ENCODE measurements at regions not wholly inside any gene's neighbourhood (a gene's known extent, or its start where the extent isn't known, plus 50 kb on each side); places are given as distances from the start of the nearest gene placed in this dataset.

GRCh38 chr2:186085226-186085625 lies 346.6 kb downstream of the FSIP2 start:
- 0% methylated on average over 1 of the region's 1 CpG for WGBS (ENCODE audit: insufficient coverage, low coverage, missing lambda C conversion rate)
- CTCF ChIA-PET (ENCODE audit: low intra/inter-chr PET ratio), result no interaction called here
- no peak for FAIRE-seq

More at GRCh38 chr2:186085226-186085625, 346.6 kb downstream of the FSIP2 start:
- ATAC-seq (no peak), DNase-seq (ENCODE audit: extremely low read depth in 1 of 4, low spot score in 3 of 4) (no peak)
- H3K4me1 ChIP-seq (replicated peaks in 1 of 2; ENCODE audit: control insufficient read depth in 2 of 2, insufficient read depth in 2 of 2, low read length in 2 of 2), result no peaks in the 10 kb centered on the region
- no peaks in the 10 kb centered on the region for H4K20me1 ChIP-seq (replicated peaks; ENCODE audit: control insufficient read depth, insufficient read depth, low read length)
- H3K4me2 ChIP-seq (ENCODE audit: insufficient read depth, low read length), result no peak overlapping the region
- BruUV-seq (replicated peaks), result no TSS peak
- H3K9me3 ChIP-seq (replicated peaks; ENCODE audit: control insufficient read depth, insufficient read depth, low read depth, low read length), result no peaks in the 10 kb centered on the region
- POLR2A ChIA-PET, result no interaction called here
- H3K9me1 ChIP-seq (ENCODE audit: control insufficient read depth, insufficient read depth, low read length), result no peaks in the 10 kb centered on the region
- in situ Hi-C loops (cut with MboI), result no loop called here
- TF ChIP-seq, protein P1, sequence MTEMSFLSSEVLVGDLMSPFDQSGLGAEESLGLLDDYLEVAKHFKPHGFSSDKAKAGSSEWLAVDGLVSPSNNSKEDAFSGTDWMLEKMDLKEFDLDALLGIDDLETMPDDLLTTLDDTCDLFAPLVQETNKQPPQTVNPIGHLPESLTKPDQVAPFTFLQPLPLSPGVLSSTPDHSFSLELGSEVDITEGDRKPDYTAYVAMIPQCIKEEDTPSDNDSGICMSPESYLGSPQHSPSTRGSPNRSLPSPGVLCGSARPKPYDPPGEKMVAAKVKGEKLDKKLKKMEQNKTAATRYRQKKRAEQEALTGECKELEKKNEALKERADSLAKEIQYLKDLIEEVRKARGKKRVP (CRISPR knock-in tag; IDR thresholded peaks at IDR 0.05), result no peak
- TF ChIP-seq KDM2B (CRISPR knock-in tag; IDR thresholded peaks at IDR 0.05) (no peak), ATF1 (CRISPR knock-in tag; IDR thresholded peaks at IDR 0.05) (no peak), ATF1 (tag; IDR thresholded peaks at IDR 0.05) (no peak), RBM14 (IDR thresholded peaks at IDR 0.05; ENCODE audit: borderline replicate concordance, insufficient read depth, low read depth, low read length) (no peak), STAG1 (CRISPR knock-in tag; IDR thresholded peaks at IDR 0.05; ENCODE audit: borderline replicate concordance) (no peak), ZFX (CRISPR knock-in tag; IDR thresholded peaks at IDR 0.05) (no peak), TCFL5 (CRISPR knock-in tag; conservative IDR thresholded peaks at IDR 0.05) (no peak), NONO (IDR thresholded peaks at IDR 0.05; ENCODE audit: low read depth in 2 of 2, low read length in 1 of 2) (no peak), CHD4 (IDR thresholded peaks at IDR 0.05; ENCODE audit: insufficient read depth, insufficient replicate concordance, low read depth, low read length, poor library complexity, severe bottlenecking) (no peak), ADNP (tag; IDR thresholded peaks at IDR 0.05) (no peak), MEIS2 (IDR thresholded peaks at IDR 0.05; ENCODE audit: partially characterized antibody) (no peak), ZNF239 (CRISPR knock-in tag; IDR thresholded peaks at IDR 0.05) (no peak), RBM39 (optimal IDR thresholded peaks at IDR 0.05; ENCODE audit: low read depth, low read length) (no peak), PRDM10 (IDR thresholded peaks at IDR 0.05; ENCODE audit: partially characterized antibody) (no peak), ZNF699 (CRISPR knock-in tag; IDR thresholded peaks at IDR 0.05; ENCODE audit: insufficient replicate concordance) (no peak)
- TF ChIP-seq, protein P2, sequence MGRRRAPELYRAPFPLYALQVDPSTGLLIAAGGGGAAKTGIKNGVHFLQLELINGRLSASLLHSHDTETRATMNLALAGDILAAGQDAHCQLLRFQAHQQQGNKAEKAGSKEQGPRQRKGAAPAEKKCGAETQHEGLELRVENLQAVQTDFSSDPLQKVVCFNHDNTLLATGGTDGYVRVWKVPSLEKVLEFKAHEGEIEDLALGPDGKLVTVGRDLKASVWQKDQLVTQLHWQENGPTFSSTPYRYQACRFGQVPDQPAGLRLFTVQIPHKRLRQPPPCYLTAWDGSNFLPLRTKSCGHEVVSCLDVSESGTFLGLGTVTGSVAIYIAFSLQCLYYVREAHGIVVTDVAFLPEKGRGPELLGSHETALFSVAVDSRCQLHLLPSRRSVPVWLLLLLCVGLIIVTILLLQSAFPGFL (CRISPR knock-in tag; IDR thresholded peaks at IDR 0.05), result no peak
- TF ChIP-seq, protein P3, sequence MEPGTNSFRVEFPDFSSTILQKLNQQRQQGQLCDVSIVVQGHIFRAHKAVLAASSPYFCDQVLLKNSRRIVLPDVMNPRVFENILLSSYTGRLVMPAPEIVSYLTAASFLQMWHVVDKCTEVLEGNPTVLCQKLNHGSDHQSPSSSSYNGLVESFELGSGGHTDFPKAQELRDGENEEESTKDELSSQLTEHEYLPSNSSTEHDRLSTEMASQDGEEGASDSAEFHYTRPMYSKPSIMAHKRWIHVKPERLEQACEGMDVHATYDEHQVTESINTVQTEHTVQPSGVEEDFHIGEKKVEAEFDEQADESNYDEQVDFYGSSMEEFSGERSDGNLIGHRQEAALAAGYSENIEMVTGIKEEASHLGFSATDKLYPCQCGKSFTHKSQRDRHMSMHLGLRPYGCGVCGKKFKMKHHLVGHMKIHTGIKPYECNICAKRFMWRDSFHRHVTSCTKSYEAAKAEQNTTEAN (CRISPR knock-in tag; IDR thresholded peaks at IDR 0.05), result no peak
- H2AFZ ChIP-seq (ENCODE audit: low read depth, low read length), result no peak overlapping the region
- H3K27me3 ChIP-seq (ENCODE audit: control insufficient read depth in 2 of 2, insufficient read depth in 2 of 2, low read length in 2 of 2), result no peaks in the 10 kb centered on the region
- no peaks in the 10 kb centered on the region for H3K36me3 ChIP-seq (ENCODE audit: control insufficient read depth, insufficient read depth, low read length)
- no peak overlapping the region for H3K27ac ChIP-seq (ENCODE audit: extremely low read depth, low read depth, low read length)
- no peak overlapping the region for H3K4me3 ChIP-seq
- no peaks in the 10 kb centered on the region for H3K79me2 ChIP-seq (ENCODE audit: control insufficient read depth, insufficient read depth, low read length)
- intact Hi-C loops (cut with micrococcal nuclease), result no loop called here
- no peak overlapping the region for H3K9ac ChIP-seq (ENCODE audit: insufficient read depth in 1 of 2, low read depth in 2 of 2, low read length in 2 of 2)
